Right lobe of liver (tissue), 6 donors: ENCODE measurements at regions not wholly inside any gene's neighbourhood (a gene's known extent, or its start where the extent isn't known, plus 50 kb on each side); places are given as distances from the start of the nearest gene placed in this dataset.

Source experiments
- ATAC-seq, 4 donors: fragments of 200-7000 bp; cut with Tn5 transposase; one replicate each; pipeline ENCODE4 v1.9.1; 2020; ENCODE audit warnings: mild to moderate bottlenecking in 4 of 4, moderate library complexity in 4 of 4
- DNase-seq, 3 donors: peaks; one replicate each; pipeline ENCODE4 v3.0.0-alpha.2; 2020
- H3K27ac ChIP-seq, 3 donors: fragments of 200-600 bp; one replicate each; pipeline ENCODE4 v1.8.0; 2022
- H3K27me3 ChIP-seq, 2 donors: fragments of 200-600 bp; one replicate each; pipeline ENCODE4 v1.8.0; 2022
- H3K36me3 ChIP-seq, 4 donors: fragments of 200-600 bp; sonication (generic) in 1 of 4; one replicate each; pipeline versions ENCODE4 v1.5.1 to v1.8.0; 2017 to 2022; ENCODE audit warnings: control low read depth in 1 of 4
- H3K4me1 ChIP-seq, 4 donors: fragments of 200-600 bp; sonication (generic) in 1 of 4; one replicate each; pipeline versions ENCODE4 v1.5.1 to v1.8.0; 2017 to 2022; ENCODE audit warnings: control low read depth in 1 of 4
- H3K4me3 ChIP-seq, 3 donors: fragments of 200-600 bp; one replicate each; pipeline ENCODE4 v1.8.0; 2022
- H3K9me3 ChIP-seq, 4 donors: fragments of 200-600 bp; sonication (generic) in 1 of 4; one replicate each; pipeline versions ENCODE4 v1.5.1 to v1.8.0; 2017 to 2022; ENCODE audit warnings: control low read depth in 1 of 4
- CTCF ChIP-seq, 4 donors: fragments of 200-600 bp in 3 of 4; fragments of 450-650 bp in 1 of 4; IDR thresholded peaks; one replicate each; pipeline versions ENCODE4 v1.5.1 to v1.8.0; 2016 to 2022; ENCODE audit warnings: antibody characterized with exemption in 4 of 4, mild to moderate bottlenecking in 2 of 4
- POLR2A ChIP-seq: fragments of 450-650 bp; IDR thresholded peaks from one replicate; pipeline ENCODE4 v1.6.1; 2017; ENCODE audit warnings: antibody characterized with exemption, mild to moderate bottlenecking
- WGBS: methylation state at CpG from one replicate; pipeline ENCODE4 v1.1.6; 2018; ENCODE audit warnings: low coverage, low lambda C conversion rate; ENCODE audit not compliant: insufficient coverage; ENCODE audit errors: missing lambda C conversion rate; 5-methylcytosine and 5-hydroxymethylcytosine counted together
- intact Hi-C, 2 donors: fragments of 100-400 bp; cut with DNase I; formaldehyde crosslinking; loops; one replicate each; pipeline versions ENCODE4 v1.11.2 to v1.14.1; 2022
- donor health status: DM: no; HTN: yes; CAD: no.
- donor health status: DM: no; HTN: no; CAD: no.
- donor health status: DM: no; HTN: no; CAD: no.
- donor health status: DM: no; HTN: yes; CAD: no.
- donor health status: DM: no; HTN: yes; CAD: no.

GRCh38 chr13:82522872-82523271 lies 1359.4 kb downstream of the SLITRK1 start:
- H3K4me3 ChIP-seq, result no peak overlapping the region
- DNase-seq (no peak), ATAC-seq (peak in 2 of 4 donors; percentile 64 to 69)
- WGBS, result 11% methylated on average over 1 of the region's 1 CpG
- no peak for TF ChIP-seq POLR2A
- no peak for TF ChIP-seq CTCF (IDR thresholded peaks at IDR 0.05)
- H3K27me3 ChIP-seq, result no peaks in the 10 kb centered on the region
- H3K27ac ChIP-seq, result no peak overlapping the region
- H3K9me3 ChIP-seq, result no peaks in the 10 kb centered on the region
- intact Hi-C loops, result no loop called here
- H3K36me3 ChIP-seq, result no peaks in the 10 kb centered on the region
- H3K4me1 ChIP-seq, result no peaks in the 10 kb centered on the region

GRCh38 chr13:82506805-82507414 lies 1375.4 kb downstream of the SLITRK1 start:
- intact Hi-C loops, result no loop called here

DNA sequence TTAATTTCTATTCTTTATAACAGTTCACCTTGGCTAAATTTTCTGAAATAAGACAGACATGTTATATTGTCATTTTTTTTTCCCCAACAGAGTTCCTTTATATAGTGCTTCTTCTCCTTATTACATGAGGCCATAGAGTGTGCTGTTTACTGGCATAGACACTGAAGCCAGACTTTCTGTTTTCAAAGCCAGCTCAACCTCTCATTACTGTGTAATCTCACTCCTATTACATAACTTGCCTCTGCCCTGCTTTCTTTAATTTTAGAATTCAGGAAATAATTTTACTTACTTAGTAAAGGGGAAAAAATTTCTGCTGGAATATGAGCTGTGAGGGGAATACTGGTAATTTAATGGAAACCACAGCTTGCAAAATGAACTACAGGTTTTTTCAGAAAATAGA lies 1380.4 kb downstream of the SLITRK1 start:
- DNase-seq, result no peak
- Histone ChIP-seq H3K27ac (no peak overlapping the region), H3K4me3 (no peak overlapping the region), H3K36me3 (no peaks in the 10 kb centered on the region), H3K4me1 (peaks cover 0 to 7% (median 0%) of the 10 kb centered on the region in 4 donors), H3K9me3 (no peaks in the 10 kb centered on the region), H3K27me3 (no peaks in the 10 kb centered on the region)
- ATAC-seq, result peak in 3 of 4 donors; percentile 78 to 81 (median 79)
- TF ChIP-seq POLR2A, result no peak
- TF ChIP-seq CTCF (IDR thresholded peaks at IDR 0.05), result no peak
- intact Hi-C loops, result no loop called here

More at GRCh38 chr13:82506805-82507414, 1375.4 kb downstream of the SLITRK1 start:
- no peak for DNase-seq
- WGBS, result 20% methylated on average over 1 of the region's 1 CpG
- Histone ChIP-seq H3K4me1 (peaks cover 0 to 7% (median 0%) of the 10 kb centered on the region in 4 donors), H3K4me3 (no peak overlapping the region), H3K36me3 (no peaks in the 10 kb centered on the region), H3K27me3 (no peaks in the 10 kb centered on the region), H3K27ac (no peak overlapping the region), H3K9me3 (no peaks in the 10 kb centered on the region)
- ATAC-seq, result peak in 3 of 4 donors; percentile 81 to 91 (median 86)
- TF ChIP-seq CTCF (IDR thresholded peaks at IDR 0.05) (no peak), POLR2A (no peak)

DNA sequence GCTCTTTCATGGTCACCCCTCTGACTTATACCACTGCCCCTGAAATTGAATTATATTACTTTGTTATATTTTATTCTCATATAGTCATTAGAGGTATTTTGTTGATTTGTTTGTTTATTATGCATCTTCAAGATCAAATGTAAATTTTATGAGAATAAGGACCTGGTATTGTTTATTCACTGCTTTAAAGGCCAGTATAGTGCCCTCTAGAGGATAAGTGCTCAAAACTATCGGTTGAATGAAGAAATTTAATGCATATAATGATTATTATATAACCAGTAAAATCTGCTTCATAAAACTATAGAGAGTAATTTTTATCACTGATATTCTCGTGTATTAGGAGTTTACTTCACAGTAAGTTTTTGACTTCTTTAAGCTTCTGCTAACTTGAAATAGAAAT lies 1401.9 kb downstream of the SLITRK1 start:
- no peak for TF ChIP-seq POLR2A
- peak in 1 of 4 donors; percentile 8 for TF ChIP-seq CTCF (IDR thresholded peaks at IDR 0.05)
- Histone ChIP-seq H3K4me1 (no peaks in the 10 kb centered on the region), H3K4me3 (no peak overlapping the region), H3K27ac (no peak overlapping the region), H3K27me3 (no peaks in the 10 kb centered on the region), H3K9me3 (no peaks in the 10 kb centered on the region), H3K36me3 (no peaks in the 10 kb centered on the region)
- WGBS, result 20% methylated on average over 2 of the region's 2 CpGs
- DNase-seq (no peak), ATAC-seq (no peak)
- intact Hi-C loops, result no loop called here

DNA sequence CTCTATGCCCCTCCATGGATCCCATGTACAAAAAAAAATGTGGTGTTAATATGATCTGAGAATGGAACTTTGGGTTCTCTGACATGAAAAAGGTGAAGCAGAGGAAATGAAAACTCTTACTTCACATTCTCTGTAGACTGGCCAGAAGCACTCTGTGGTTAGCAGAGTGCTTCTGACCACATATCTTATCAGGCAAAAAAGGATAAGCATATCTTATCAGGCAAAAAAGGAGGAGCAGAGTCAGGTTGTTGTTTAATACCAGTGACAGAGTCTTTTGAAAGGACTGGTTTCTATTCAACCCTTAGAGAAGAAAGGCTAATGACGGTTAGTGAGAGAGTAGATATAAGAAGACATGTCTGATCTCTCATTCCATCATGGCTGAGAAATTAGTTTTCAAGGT lies 1404.8 kb downstream of the SLITRK1 start:
- intact Hi-C loops, result no loop called here
- no peaks in the 10 kb centered on the region for H3K9me3 ChIP-seq
- no peaks in the 10 kb centered on the region for H3K27me3 ChIP-seq
- no peaks in the 10 kb centered on the region for H3K36me3 ChIP-seq
- no peak overlapping the region for H3K4me3 ChIP-seq
- no peaks in the 10 kb centered on the region for H3K4me1 ChIP-seq
- TF ChIP-seq POLR2A (no peak), CTCF (IDR thresholded peaks at IDR 0.05) (no peak)
- H3K27ac ChIP-seq, result no peak overlapping the region
- ATAC-seq, result no peak
- 39% methylated on average over 1 of the region's 1 CpG for WGBS
- DNase-seq, result no peak
